ENCODE measurements at regions not wholly inside any gene's neighbourhood (a gene's known extent, or its start where the extent isn't known, plus 50 kb on each side); places are given as distances from the start of the nearest gene placed in this dataset.

GRCh38 chr10:49240946-49241345 lies 52.8 kb upstream of the TMEM273 start:
- TF ChIP-seq, protein P1, sequence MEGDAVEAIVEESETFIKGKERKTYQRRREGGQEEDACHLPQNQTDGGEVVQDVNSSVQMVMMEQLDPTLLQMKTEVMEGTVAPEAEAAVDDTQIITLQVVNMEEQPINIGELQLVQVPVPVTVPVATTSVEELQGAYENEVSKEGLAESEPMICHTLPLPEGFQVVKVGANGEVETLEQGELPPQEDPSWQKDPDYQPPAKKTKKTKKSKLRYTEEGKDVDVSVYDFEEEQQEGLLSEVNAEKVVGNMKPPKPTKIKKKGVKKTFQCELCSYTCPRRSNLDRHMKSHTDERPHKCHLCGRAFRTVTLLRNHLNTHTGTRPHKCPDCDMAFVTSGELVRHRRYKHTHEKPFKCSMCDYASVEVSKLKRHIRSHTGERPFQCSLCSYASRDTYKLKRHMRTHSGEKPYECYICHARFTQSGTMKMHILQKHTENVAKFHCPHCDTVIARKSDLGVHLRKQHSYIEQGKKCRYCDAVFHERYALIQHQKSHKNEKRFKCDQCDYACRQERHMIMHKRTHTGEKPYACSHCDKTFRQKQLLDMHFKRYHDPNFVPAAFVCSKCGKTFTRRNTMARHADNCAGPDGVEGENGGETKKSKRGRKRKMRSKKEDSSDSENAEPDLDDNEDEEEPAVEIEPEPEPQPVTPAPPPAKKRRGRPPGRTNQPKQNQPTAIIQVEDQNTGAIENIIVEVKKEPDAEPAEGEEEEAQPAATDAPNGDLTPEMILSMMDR (IDR thresholded peaks at IDR 0.05), result no peak
- TF ChIP-seq POLR2A (IDR thresholded peaks at IDR 0.05), result no peak

All from Peyer's patch (tissue), 4 donors.